Endothelial cell of umbilical vein (primary cell): ENCODE measurements at regions not wholly inside any gene's neighbourhood (a gene's known extent, or its start where the extent isn't known, plus 50 kb on each side); places are given as distances from the start of the nearest gene placed in this dataset.

Source experiments
- BruUV-seq: library from RNA; stranded (reverse); fragments of 400-500 nt; replicated peaks from 2 replicates; lab custom pipeline; 2021; lab: Mats Ljungman, UMichigan
- CTCF ChIA-PET: fragments of 300-600, 350-600 bp; sonication (Branson Sonifier 250); formaldehyde crosslinking; loops from one replicate; lab custom pipeline; 2021; ENCODE audit warnings: antibody characterized with exemption, inconsistent platforms; lab: Charles Lee
- POLR2A ChIA-PET: fragments of 300-600, 350-600 bp; sonication (Branson Sonifier 250); formaldehyde crosslinking; loops from one replicate; lab custom pipeline; 2021; ENCODE audit warnings: antibody characterized with exemption, inconsistent platforms; lab: Charles Lee
- DNase-seq: peaks from one replicate; pipeline ENCODE4 v3.0.0-alpha.2; 2011; ENCODE audit warnings: low read depth, low spot score
- FAIRE-seq: peaks from 2 replicates; lab custom pipeline; 2011; peaks lifted over from hg19 to GRCh38; lab: Jason Lieb, UNC
- H2AFZ ChIP-seq: 2 replicates; pipeline ENCODE4 v1.6.0; 2012; ENCODE audit warnings: low read depth, low read length, control low read depth, inconsistent platforms
- H3K27ac ChIP-seq: 2 replicates; pipeline ENCODE4 v1.5.1; 2011; ENCODE audit warnings: low read depth, mild to moderate bottlenecking, control low read depth, low read length, moderate library complexity; ENCODE audit not compliant: insufficient read depth
- H3K27me3 ChIP-seq, 2 experiments: 2 replicates each; pipeline versions ENCODE4 v1.6.0 to v1.6.1; 2011; ENCODE audit warnings: low read length in 2 of 2, mixed read lengths in 1 of 2; ENCODE audit not compliant: control insufficient read depth in 2 of 2, insufficient read depth in 2 of 2
- H3K36me3 ChIP-seq, 2 experiments: 2 replicates in 1 of 2; 3 replicates in 1 of 2; pipeline ENCODE4 v1.5.1; 2011; ENCODE audit warnings: low read length in 2 of 2, mild to moderate bottlenecking in 1 of 2, moderate library complexity in 1 of 2; ENCODE audit not compliant: control insufficient read depth in 2 of 2, insufficient read depth in 2 of 2; ENCODE audit errors: extremely low read depth in 1 of 2
- H3K4me1 ChIP-seq: 3 replicates; pipeline ENCODE4 v1.5.1; 2011; ENCODE audit warnings: mild to moderate bottlenecking, low read length; ENCODE audit not compliant: control insufficient read depth, insufficient read depth; ENCODE audit errors: extremely low read depth
- H3K4me2 ChIP-seq: 2 replicates; pipeline ENCODE4 v1.6.1; 2011; ENCODE audit warnings: low read length, control low read depth, mixed read lengths; ENCODE audit not compliant: insufficient read depth
- H3K4me3 ChIP-seq, 3 experiments: fragments of 200-600 bp in 1 of 3; sonication (generic), shearing (Covaris generic) in 1 of 3; replicated peaks in 1 of 3; 2 replicates each; pipeline ENCODE4 v1.5.1; 2011 to 2016; ENCODE audit warnings: control low read depth in 3 of 3, low read length in 3 of 3, mild to moderate bottlenecking in 2 of 3, inconsistent platforms in 1 of 3, low read depth in 1 of 3, moderate library complexity in 1 of 3; ENCODE audit not compliant: insufficient read depth in 1 of 3
- H3K79me2 ChIP-seq: 2 replicates; pipeline ENCODE4 v1.6.0; 2012; ENCODE audit warnings: low read length, inconsistent platforms; ENCODE audit not compliant: control insufficient read depth, insufficient read depth
- H3K9ac ChIP-seq: replicated peaks from 2 replicates; pipeline ENCODE3; 2011; ENCODE audit warnings: low read length, control low read depth; ENCODE audit not compliant: insufficient read depth; ENCODE audit errors: extremely low read depth
- H3K9me1 ChIP-seq: replicated peaks from 3 replicates; pipeline ENCODE4 v1.6.0; 2011; ENCODE audit warnings: mild to moderate bottlenecking, low read length; ENCODE audit not compliant: control insufficient read depth, insufficient read depth; ENCODE audit errors: extremely low read depth
- H3K9me3 ChIP-seq: replicated peaks from 2 replicates; pipeline ENCODE4 v1.5.1; 2012; ENCODE audit warnings: low read length, inconsistent platforms; ENCODE audit not compliant: control insufficient read depth, insufficient read depth
- H4K20me1 ChIP-seq: replicated peaks from 2 replicates; pipeline ENCODE3; 2011; ENCODE audit warnings: mild to moderate bottlenecking, low read length; ENCODE audit not compliant: control insufficient read depth, insufficient read depth; ENCODE audit errors: extremely low read depth
- EZH2 ChIP-seq: IDR thresholded peaks from 2 replicates; pipeline ENCODE4 v1.6.1; 2012; ENCODE audit warnings: borderline replicate concordance, low read depth, mild to moderate bottlenecking, moderate library complexity, low read length, inconsistent platforms; ENCODE audit not compliant: severe bottlenecking
- FOS ChIP-seq: IDR thresholded peaks from 2 replicates; pipeline ENCODE4 v1.6.1; 2011; ENCODE audit warnings: mild to moderate bottlenecking, low read length, moderate library complexity, borderline replicate concordance; ENCODE audit not compliant: insufficient read depth
- GATA2 ChIP-seq: IDR thresholded peaks from 2 replicates; pipeline ENCODE4 v1.7.0; 2011; ENCODE audit warnings: low read depth, mild to moderate bottlenecking, moderate library complexity, mixed read lengths, low read length; ENCODE audit not compliant: insufficient read length, insufficient read depth
- JUN ChIP-seq: IDR thresholded peaks from 2 replicates; pipeline ENCODE4 v1.6.1; 2011; ENCODE audit warnings: borderline replicate concordance, low read depth; ENCODE audit not compliant: insufficient read length, insufficient read depth
- MYC ChIP-seq: IDR thresholded peaks from one replicate; pipeline ENCODE4 v1.6.1; 2011; ENCODE audit warnings: mild to moderate bottlenecking, low read depth, low read length
- POLR2A ChIP-seq: IDR thresholded peaks from 2 replicates; pipeline ENCODE4 v1.6.1; 2012; ENCODE audit warnings: low read depth, mild to moderate bottlenecking, control low read depth, low read length
- POLR2AphosphoS5 ChIP-seq: IDR thresholded peaks from 2 replicates; pipeline ENCODE4 v1.6.1; 2012; ENCODE audit warnings: low read depth, mild to moderate bottlenecking, control low read depth, low read length, moderate library complexity; ENCODE audit not compliant: insufficient read depth
- dilution Hi-C: fragments of 300-500 bp; cut with MboI; formaldehyde crosslinking; loops from one replicate; pipeline ENCODE4 v1.15.0; 2019; ENCODE audit warnings: low sequenced_read_pairs; ENCODE audit not compliant: extremely low pct_ligation_motif_present
- intact Hi-C: fragments of 100-400 bp; cut with micrococcal nuclease; formaldehyde crosslinking; loops from one replicate; pipeline ENCODE4 v1.10.0; 2022
- TF ChIP-seq, protein P1 (sequence below), 2 donors: IDR thresholded peaks; 1 replicate in 1 of 2; 2 replicates in 1 of 2; pipeline ENCODE4 v1.5.1; 2011; ENCODE audit warnings: low read length in 2 of 2, mild to moderate bottlenecking in 2 of 2, moderate library complexity in 2 of 2, control low read depth in 1 of 2, inconsistent platforms in 1 of 2, low read depth in 1 of 2; ENCODE audit not compliant: insufficient read depth in 1 of 2; ENCODE audit errors: extremely low read depth in 1 of 2
- TF ChIP-seq, protein P2 (sequence below): IDR thresholded peaks from 2 replicates; pipeline ENCODE4 v1.6.1; 2011; ENCODE audit not compliant: insufficient read depth, insufficient read length

- no peaks in the 10 kb centered on the region for H3K9me1 ChIP-seq
- ChIA-PET POLR2A (no interaction called here), CTCF (no interaction called here)
- BruUV-seq: no TSS peak
- no peaks in the 10 kb centered on the region for H3K4me1 ChIP-seq
- H3K27me3 ChIP-seq: no peaks in the 10 kb centered on the region
- no peak overlapping the region for H3K4me3 ChIP-seq
- no peak overlapping the region for H3K27ac ChIP-seq
- H4K20me1 ChIP-seq: no peaks in the 10 kb centered on the region
- no peaks in the 10 kb centered on the region for H3K9me3 ChIP-seq
- TF ChIP-seq POLR2A (no peak), MYC (no peak), EZH2 (no peak), GATA2 (no peak), POLR2AphosphoS5 (no peak), FOS (no peak), JUN (no peak)
- TF ChIP-seq, protein P1, sequence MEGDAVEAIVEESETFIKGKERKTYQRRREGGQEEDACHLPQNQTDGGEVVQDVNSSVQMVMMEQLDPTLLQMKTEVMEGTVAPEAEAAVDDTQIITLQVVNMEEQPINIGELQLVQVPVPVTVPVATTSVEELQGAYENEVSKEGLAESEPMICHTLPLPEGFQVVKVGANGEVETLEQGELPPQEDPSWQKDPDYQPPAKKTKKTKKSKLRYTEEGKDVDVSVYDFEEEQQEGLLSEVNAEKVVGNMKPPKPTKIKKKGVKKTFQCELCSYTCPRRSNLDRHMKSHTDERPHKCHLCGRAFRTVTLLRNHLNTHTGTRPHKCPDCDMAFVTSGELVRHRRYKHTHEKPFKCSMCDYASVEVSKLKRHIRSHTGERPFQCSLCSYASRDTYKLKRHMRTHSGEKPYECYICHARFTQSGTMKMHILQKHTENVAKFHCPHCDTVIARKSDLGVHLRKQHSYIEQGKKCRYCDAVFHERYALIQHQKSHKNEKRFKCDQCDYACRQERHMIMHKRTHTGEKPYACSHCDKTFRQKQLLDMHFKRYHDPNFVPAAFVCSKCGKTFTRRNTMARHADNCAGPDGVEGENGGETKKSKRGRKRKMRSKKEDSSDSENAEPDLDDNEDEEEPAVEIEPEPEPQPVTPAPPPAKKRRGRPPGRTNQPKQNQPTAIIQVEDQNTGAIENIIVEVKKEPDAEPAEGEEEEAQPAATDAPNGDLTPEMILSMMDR (IDR thresholded peaks at IDR 0.05; ENCODE audit: extremely low read depth in 1 of 2, insufficient read depth in 1 of 2, low read depth in 1 of 2, low read length in 2 of 2): no peak
- TF ChIP-seq, protein P2, sequence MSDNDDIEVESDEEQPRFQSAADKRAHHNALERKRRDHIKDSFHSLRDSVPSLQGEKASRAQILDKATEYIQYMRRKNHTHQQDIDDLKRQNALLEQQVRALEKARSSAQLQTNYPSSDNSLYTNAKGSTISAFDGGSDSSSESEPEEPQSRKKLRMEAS: no peak
- H3K36me3 ChIP-seq: no peaks in the 10 kb centered on the region
- intact Hi-C loops: no loop called here
- dilution Hi-C loops: no loop called here
- H2AFZ ChIP-seq: no peak overlapping the region
- H3K9ac ChIP-seq: no peak overlapping the region
- DNase-seq (no peak), FAIRE-seq (no peak)
- no peaks in the 10 kb centered on the region for H3K79me2 ChIP-seq
- no peak overlapping the region for H3K4me2 ChIP-seq
Observed at GRCh38 chr17:51475730-51476129, 215.4 kb downstream of the UTP18 start.
